ENCODE measurements at regions not wholly inside any gene's neighbourhood (a gene's known extent, or its start where the extent isn't known, plus 50 kb on each side); places are given as distances from the start of the nearest gene placed in this dataset.

DNA sequence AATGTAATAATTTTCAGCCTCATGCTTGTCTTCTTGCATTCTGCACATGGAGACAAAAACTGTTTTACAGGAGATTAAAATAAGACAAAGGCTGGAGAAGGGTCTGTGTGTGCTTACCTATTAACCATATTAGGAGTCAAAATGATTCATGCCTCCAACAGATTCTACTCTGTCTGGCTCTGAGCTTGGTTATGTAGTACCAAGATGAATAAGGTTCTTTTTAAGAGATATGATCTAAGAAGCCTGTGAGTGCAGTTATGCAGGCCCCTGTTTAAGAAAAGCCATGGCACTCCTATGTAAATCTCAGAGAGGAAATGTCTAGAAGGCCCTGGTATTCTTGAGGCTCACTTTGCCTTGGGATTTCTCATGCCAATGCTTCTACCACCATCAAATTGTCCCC is 486.6 kb upstream of the CDH11 start:
- H3K4me3 ChIP-seq (ENCODE audit: low read depth, low read length) = no peak overlapping the region
- no peak for DNase-seq (ENCODE audit: low read depth)
- TF ChIP-seq, protein P1, sequence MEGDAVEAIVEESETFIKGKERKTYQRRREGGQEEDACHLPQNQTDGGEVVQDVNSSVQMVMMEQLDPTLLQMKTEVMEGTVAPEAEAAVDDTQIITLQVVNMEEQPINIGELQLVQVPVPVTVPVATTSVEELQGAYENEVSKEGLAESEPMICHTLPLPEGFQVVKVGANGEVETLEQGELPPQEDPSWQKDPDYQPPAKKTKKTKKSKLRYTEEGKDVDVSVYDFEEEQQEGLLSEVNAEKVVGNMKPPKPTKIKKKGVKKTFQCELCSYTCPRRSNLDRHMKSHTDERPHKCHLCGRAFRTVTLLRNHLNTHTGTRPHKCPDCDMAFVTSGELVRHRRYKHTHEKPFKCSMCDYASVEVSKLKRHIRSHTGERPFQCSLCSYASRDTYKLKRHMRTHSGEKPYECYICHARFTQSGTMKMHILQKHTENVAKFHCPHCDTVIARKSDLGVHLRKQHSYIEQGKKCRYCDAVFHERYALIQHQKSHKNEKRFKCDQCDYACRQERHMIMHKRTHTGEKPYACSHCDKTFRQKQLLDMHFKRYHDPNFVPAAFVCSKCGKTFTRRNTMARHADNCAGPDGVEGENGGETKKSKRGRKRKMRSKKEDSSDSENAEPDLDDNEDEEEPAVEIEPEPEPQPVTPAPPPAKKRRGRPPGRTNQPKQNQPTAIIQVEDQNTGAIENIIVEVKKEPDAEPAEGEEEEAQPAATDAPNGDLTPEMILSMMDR (IDR thresholded peaks at IDR 0.05; ENCODE audit: insufficient read depth, low read depth, low read length) = no peak

DNA sequence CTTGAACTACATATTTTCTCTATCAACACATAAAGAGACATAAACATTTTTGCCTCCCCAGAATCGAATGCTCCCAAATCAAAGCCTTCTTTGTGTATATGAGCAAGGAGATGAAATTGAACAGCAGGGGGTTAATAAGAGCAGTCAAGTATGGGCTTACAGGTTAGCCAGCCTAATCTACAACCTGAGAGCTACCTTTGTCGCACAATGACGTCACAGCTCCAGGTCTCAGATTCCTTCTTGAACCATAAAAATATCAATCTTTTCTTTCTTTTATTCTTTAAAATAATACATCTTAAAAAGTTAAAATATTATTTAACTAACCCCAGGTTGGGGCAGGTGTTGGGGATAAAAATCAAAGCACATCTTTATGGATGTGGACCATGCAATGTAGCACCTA is 482.9 kb upstream of the CDH11 start:
- H3K4me3 ChIP-seq (ENCODE audit: low read depth, low read length) = no peak overlapping the region
- no peak for DNase-seq (ENCODE audit: low read depth)
- TF ChIP-seq, protein P1 (IDR thresholded peaks at IDR 0.05; ENCODE audit: insufficient read depth, low read depth, low read length) = no peak

- no peak overlapping the region for H3K4me3 ChIP-seq (ENCODE audit: low read depth, low read length)
- TF ChIP-seq, protein P1 (IDR thresholded peaks at IDR 0.05; ENCODE audit: insufficient read depth, low read depth, low read length) = no peak
- peak; percentile 37 for DNase-seq (ENCODE audit: low read depth)
Observed at GRCh38 chr16:65601781-65602180, 479.9 kb upstream of the CDH11 start.

DNA sequence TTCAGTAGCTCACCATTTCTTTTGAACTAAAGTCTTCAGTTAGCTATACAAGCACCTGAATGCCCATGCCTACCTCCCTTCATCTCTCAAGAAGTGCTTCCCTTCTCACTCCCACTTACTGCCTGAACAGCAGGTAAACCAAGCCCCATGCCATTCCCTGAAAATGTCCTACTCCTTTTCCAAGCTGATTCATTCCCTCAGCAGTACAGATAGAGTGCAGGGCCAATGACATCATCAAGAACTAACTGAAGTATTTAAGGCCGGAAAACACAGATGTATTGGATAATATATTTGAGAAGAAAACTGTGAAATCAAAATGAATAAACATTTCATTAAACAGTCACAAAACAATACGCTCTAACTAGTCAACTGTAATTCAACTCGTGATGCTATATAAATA is 478.8 kb upstream of the CDH11 start:
- TF ChIP-seq, protein P1 (IDR thresholded peaks at IDR 0.05; ENCODE audit: insufficient read depth, low read depth, low read length) = no peak
- no peak overlapping the region for H3K4me3 ChIP-seq (ENCODE audit: low read depth, low read length)
- peak; percentile 33 for DNase-seq (ENCODE audit: low read depth)

GRCh38 chr16:65600046-65600445 is 478.2 kb upstream of the CDH11 start:
- DNase-seq (ENCODE audit: low read depth) = no peak
- no peak overlapping the region for H3K4me3 ChIP-seq (ENCODE audit: low read depth, low read length)
- TF ChIP-seq, protein P1 (IDR thresholded peaks at IDR 0.05; ENCODE audit: insufficient read depth, low read depth, low read length) = no peak

DNA sequence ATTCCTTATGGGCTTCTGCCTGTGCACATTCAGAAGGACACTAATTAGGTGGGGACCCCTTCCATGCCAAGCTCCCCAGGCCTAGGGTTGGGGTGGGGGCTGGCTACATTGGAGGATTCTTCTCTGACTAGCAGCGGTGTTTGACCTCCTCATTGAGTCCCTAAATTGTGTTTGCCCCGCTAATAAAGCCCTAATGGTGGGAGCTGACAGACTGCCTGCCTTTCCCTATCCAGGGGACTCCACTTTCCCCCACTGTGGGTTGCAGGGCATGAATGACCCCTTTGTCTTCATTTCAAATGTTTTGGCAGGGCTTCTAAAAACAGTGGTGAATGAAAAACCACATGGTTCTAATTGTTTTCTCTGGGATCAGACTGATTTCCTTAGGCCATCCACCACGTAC is 476.8 kb upstream of the CDH11 start:
- TF ChIP-seq, protein P1 (IDR thresholded peaks at IDR 0.05; ENCODE audit: insufficient read depth, low read depth, low read length) = no peak
- H3K4me3 ChIP-seq (ENCODE audit: low read depth, low read length) = no peak overlapping the region
- no peak for DNase-seq (ENCODE audit: low read depth)

GRCh38 chr16:65583498-65583897 is 461.6 kb upstream of the CDH11 start:
- DNase-seq (ENCODE audit: low read depth) = no peak
- TF ChIP-seq, protein P1 (IDR thresholded peaks at IDR 0.05; ENCODE audit: insufficient read depth, low read depth, low read length) = no peak

More at GRCh38 chr16:65583498-65583897, 461.6 kb upstream of the CDH11 start:
- no peak overlapping the region for H3K4me3 ChIP-seq (ENCODE audit: low read depth, low read length)

Measured in fibroblast of villous mesenchyme (primary cell).